ENCODE measurements at regions not wholly inside any gene's neighbourhood (a gene's known extent, or its start where the extent isn't known, plus 50 kb on each side); places are given as distances from the start of the nearest gene placed in this dataset.

GRCh38 chr7:22565315-22565811 is 65.4 kb upstream of the STEAP1B start:
- H3K27ac ChIP-seq (ENCODE audit: low read depth, low read length): no peak overlapping the region
- no peaks in the 10 kb centered on the region for H3K23me2 ChIP-seq (ENCODE audit: low read depth, low read length)
- H3K18ac ChIP-seq (ENCODE audit: extremely low read depth, low read length): no peak overlapping the region; the same call in 1 of the 2 replicates
- ChIA-PET CTCF (ENCODE audit: partially characterized antibody) (interaction anchor here (0.8 to 9.0 kb wide), 6 partner anchors 9 to 491 kb away, joined by 3 to 385 read pairs (median 32); partner anchors contain the start of gene IL6), POLR2A (ENCODE audit: partially characterized antibody) (no interaction called here)
- no peaks in the 10 kb centered on the region for H3K9me3 ChIP-seq (ENCODE audit: insufficient read depth in 2 of 2, low read depth in 1 of 2, low read length in 1 of 2)
- no peak overlapping the region for H3K4me3 ChIP-seq (ENCODE audit: extremely low read depth in 1 of 4, insufficient read depth in 2 of 4, low read depth in 3 of 4, low read length in 4 of 4)
- H2AFZ ChIP-seq (ENCODE audit: low read length): no peak overlapping the region
- H3K4me2 ChIP-seq (ENCODE audit: insufficient read depth in 1 of 2, low read depth in 2 of 2, low read length in 2 of 2): no peak overlapping the region
- no peaks in the 10 kb centered on the region for H3K79me2 ChIP-seq (ENCODE audit: control insufficient read depth in 1 of 2, insufficient read depth in 2 of 2, low read length in 2 of 2)
- no peaks in the 10 kb centered on the region; the same call in 1 of the 2 replicates for H3K79me1 ChIP-seq (ENCODE audit: low read depth, low read length)
- no peak overlapping the region for H4K8ac ChIP-seq (ENCODE audit: extremely low read depth, insufficient read depth, low read length)
- no peak overlapping the region for H3K4ac ChIP-seq (replicated peaks; ENCODE audit: insufficient read length, low read depth, low read length)
- H4K91ac ChIP-seq (replicated peaks; ENCODE audit: insufficient read length, low read length): peak overlapping the region; percentile 37
- peak overlapping the region; percentile 89; the same call in 1 of the 2 replicates for H2BK20ac ChIP-seq (ENCODE audit: low read length)
- no peaks in the 10 kb centered on the region for H4K20me1 ChIP-seq (replicated peaks in 1 of 2; ENCODE audit: control insufficient read depth in 1 of 2, insufficient read depth in 2 of 2, low read length in 2 of 2)
- H3K27me3 ChIP-seq (replicated peaks in 1 of 4; ENCODE audit: control insufficient read depth in 3 of 4, extremely low read depth in 1 of 4, insufficient read depth in 3 of 4, low read length in 3 of 4): no peaks in the 10 kb centered on the region
- H2BK15ac ChIP-seq (ENCODE audit: low read length): peak overlapping the region; percentile 74; the same call in 1 of the 2 replicates
- H2BK5ac ChIP-seq (ENCODE audit: low read depth, low read length): peak overlapping the region; percentile 66; the same call in 1 of the 2 replicates
- no peak overlapping the region for H4K5ac ChIP-seq (ENCODE audit: insufficient read length, low read depth, low read length)
- no peak for DNase-seq (ENCODE audit: low read depth in 1 of 2, low spot score in 2 of 2)
- no peak overlapping the region for H3K9ac ChIP-seq (replicated peaks in 1 of 4; ENCODE audit: extremely low read depth in 1 of 4, low read depth in 3 of 4, low read length in 3 of 4)
- H2BK120ac ChIP-seq (replicated peaks; ENCODE audit: low read depth, low read length): no peak overlapping the region
- no peak overlapping the region for H3K14ac ChIP-seq (ENCODE audit: insufficient read length)
- H3K4me1 ChIP-seq (replicated peaks in 1 of 4; ENCODE audit: control insufficient read depth in 3 of 4, insufficient read depth in 4 of 4, low read length in 3 of 4): peaks cover 9 to 33% (median 23%) of the 10 kb centered on the region in 4 experiments
- H3K23ac ChIP-seq (ENCODE audit: insufficient read length): no peak overlapping the region
- no peak overlapping the region for H2AK5ac ChIP-seq (ENCODE audit: low read depth, low read length)
- WGBS, 2 experiments (ENCODE audit: extremely low coverage in 1 of 2, insufficient coverage in 1 of 2, insufficient read length in 1 of 2, insufficient replicate concordance in 2 of 2, low coverage in 1 of 2, low lambda C conversion rate in 2 of 2, missing lambda C conversion rate in 1 of 2): 80% methylated on average over 1 of the region's 1 CpG; no CpG with 5 or more reads in 1 of the 2 experiments
- H3K36me3 ChIP-seq (ENCODE audit: control insufficient read depth in 2 of 4, insufficient read depth in 4 of 4, low read length in 3 of 4): no peaks in the 10 kb centered on the region
- peak overlapping the region; percentile 71; the same call in 1 of the 2 replicates for H2BK12ac ChIP-seq (ENCODE audit: low read depth, low read length)
- no peak for FAIRE-seq
- H3K56ac ChIP-seq (replicated peaks; ENCODE audit: insufficient read length, low read depth, low read length): no peak overlapping the region
- TF ChIP-seq POU5F1 (IDR thresholded peaks at IDR 0.05; ENCODE audit: low read depth, low read length): no peak
- no peak for TF ChIP-seq RAD21 (IDR thresholded peaks at IDR 0.05 in 1 of 2, conservative IDR thresholded peaks at IDR 0.05 in 1 of 2; ENCODE audit: low read depth in 2 of 2, low read length in 2 of 2)
- TF ChIP-seq JUN (IDR thresholded peaks at IDR 0.05; ENCODE audit: low read depth, low read length): no peak
- TF ChIP-seq CTCF (IDR thresholded peaks at IDR 0.05; ENCODE audit: control extremely low read depth in 1 of 3, insufficient read depth in 1 of 3, low read depth in 1 of 3, low read length in 3 of 3): no peak
- no peak for TF ChIP-seq GTF2F1 (IDR thresholded peaks at IDR 0.05; ENCODE audit: borderline replicate concordance, low read depth, low read length)
- no peak for TF ChIP-seq MAX (IDR thresholded peaks at IDR 0.05)
- TF ChIP-seq PHF8 (conservative IDR thresholded peaks at IDR 0.05; ENCODE audit: low read depth, low read length): no peak
- no peak for TF ChIP-seq NANOG (IDR thresholded peaks at IDR 0.05; ENCODE audit: insufficient read depth, low read depth, low read length, poor library complexity, severe bottlenecking)
- no peak for TF ChIP-seq CHD1 (IDR thresholded peaks at IDR 0.05; ENCODE audit: low read depth, low read length)
